HT-29 (cell line): ENCODE measurements at regions not wholly inside any gene's neighbourhood (a gene's known extent, or its start where the extent isn't known, plus 50 kb on each side); places are given as distances from the start of the nearest gene placed in this dataset.
"Not testable (repeated sequence)": the region's sequence is repeated elsewhere in the genome, so short reads cannot be mapped to it uniquely, and the experiment has no call there.

Source experiments
- DNase-seq: peaks from one replicate; pipeline ENCODE4 v3.0.0-alpha.2; 2015; ENCODE audit warnings: low spot score

DNA sequence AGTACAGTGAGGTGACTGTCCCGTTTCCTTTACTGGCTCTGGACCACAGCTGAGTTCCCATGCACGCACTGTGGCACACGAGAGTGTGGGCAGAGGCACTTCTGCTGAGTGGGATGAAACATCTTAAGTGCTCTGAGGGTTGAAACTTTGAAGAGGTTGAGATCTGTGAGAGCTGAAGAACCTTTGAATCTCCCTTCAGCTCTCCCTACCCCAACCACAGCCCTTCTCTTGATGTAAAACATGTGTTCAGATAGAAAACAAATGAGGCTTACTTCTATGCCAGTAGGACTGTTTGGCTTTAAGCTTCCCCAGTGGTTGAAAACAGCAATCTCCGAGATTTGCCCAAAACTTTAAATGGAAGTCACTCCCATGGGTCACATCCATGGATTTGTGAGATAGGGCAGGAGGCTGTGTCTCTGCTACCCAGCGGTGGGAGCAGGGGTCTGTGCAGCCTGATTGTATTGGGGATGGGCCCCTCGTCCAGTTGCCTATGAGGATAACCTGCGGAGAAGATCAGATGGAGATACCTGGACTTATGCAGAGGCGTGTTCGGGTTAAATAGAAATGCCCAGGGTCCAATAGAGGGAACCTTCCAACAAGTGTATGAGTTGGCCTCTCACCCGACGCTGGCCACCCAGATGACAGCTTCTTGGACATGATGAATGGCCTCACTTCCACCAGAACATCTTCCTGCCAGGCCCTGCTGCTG lies 178.0 kb upstream of the PLGLB2 start:
- not testable (repeated sequence) for DNase-seq

DNA sequence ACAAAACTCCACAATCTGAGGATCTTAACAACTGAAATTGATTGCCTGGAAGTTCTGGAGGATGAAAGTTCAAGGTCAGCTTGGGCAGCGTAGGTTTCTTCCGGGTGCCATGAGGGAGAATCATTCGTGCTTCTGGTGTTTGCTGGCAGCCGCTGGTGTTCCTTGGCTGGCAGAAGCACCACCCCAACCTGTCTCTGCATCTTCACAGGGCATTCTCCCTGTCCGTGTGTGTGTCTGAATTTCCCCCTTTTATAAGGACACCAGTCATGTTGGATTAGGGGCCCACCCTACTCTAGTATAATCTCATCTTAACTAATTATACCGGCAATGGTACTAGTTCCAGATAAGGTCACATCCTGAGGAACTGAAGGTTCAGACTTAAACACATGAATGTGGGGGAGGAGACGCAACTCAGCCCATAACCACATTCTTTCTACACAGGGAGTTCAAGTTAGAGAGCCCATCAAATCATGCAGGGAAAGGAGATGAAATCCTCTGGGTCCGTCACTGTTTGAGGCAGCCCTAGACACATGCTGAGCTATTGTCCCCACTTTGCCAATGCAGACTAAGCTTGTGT lies 175.9 kb upstream of the PLGLB2 start:
- not testable (repeated sequence) for DNase-seq

DNA sequence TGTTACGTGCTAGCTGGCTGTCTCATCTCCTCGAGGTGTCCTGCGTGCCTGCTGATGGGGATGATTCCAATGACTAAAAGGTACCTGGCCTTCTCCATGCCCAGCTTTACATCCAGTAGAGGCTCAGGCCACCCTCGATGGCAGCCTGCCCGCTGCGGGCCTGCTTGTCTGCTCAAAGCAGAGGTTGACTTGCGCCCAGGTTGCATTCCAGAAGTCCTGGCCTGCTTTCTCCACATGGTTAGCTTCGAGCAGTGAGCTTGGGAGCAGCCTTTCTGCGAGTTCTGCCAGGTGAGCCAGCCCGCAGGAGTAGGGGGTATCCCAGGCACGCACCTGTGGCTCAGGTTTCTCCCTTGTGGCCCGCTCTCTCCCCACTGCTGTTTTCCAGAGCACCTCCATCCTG lies 175.0 kb upstream of the PLGLB2 start:
- DNase-seq, result not testable (repeated sequence)

- not testable (repeated sequence) for DNase-seq
Measured at GRCh38 chr2:87573386-87574192, 174.3 kb upstream of the PLGLB2 start.

DNA sequence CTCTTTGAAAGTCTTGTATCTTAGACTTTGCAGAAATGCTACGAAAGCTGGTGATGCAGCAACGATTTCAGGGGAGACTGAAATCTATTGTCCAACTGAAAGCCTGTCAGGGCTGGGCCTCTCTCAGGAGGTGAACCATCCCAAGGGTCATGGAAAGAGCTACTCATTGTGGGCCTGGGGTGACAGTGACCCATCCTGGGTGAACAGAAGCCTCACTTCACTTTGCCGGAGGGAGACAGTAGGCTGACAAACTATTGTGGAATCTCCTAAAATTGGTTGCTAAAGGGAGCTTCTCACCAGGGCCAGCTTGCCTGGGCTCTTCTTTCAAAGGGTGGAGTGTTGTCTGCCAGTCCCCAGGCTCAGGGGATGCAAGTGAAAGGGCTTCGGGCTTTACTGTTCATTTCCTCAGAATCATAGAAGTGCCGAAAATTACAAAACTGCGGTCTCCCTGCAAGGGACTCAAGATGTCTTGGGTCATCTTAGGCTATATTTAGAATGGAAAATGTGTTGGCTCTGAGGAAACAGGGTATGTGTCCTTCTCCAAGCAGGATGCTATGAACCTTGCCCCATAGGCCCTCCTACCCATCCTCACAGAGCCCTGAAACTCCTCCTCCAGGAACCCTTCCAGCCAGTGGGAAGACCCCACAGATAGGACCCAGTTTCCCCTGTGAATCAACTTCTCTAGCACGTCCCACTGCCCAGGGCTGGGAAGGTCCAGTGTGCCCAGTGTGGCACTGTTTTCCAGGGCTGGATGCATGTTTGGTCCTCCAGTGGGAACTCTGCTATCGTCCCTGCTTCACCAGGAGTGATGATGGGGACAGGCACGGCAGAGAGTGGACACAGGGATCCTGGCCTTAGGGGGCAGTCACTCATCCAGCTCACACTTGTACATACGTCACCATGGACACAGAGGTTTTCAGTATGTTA lies 173.4 kb upstream of the PLGLB2 start:
- not testable (repeated sequence) for DNase-seq

DNA sequence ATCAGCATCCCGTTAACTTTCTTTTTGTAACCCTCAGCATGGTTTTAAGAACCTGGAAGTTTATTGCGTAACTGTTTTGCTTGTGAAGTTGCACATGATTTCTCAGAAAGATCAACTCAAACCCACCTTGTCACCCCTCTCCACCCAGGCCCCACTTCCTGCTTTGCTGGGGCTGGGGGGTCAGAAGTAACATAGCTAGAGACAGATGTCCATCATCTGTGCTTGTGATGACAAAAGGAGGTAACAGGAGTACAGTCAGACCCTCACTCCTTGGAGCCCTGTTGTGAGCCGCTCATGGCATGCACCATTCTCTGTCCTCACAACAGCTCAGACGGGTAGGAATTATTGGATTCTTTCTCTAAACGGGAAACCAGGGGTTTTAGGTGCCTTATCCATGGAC lies 172.7 kb upstream of the PLGLB2 start:
- not testable (repeated sequence) for DNase-seq

GRCh38 chr2:87577358-87577757 lies 170.5 kb upstream of the PLGLB2 start:
- not testable (repeated sequence) for DNase-seq

DNA sequence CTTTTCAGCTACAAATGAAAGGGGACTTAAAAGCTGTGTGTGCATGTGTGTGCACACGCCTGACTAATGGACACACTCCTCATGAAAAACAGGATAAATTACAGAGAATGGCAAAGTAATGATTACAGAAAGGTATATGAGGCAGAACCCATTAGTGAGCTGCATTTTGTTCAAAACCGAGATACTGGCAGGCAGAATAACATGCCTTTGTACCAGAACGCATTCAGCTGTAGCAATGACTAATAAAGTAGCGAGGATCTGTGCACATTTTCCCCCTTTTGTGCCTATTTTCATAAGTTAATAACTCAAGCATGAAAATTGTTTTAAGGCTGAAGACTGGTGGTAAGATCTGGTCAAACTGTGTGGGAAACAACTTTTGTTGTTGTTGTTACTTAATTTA lies 165.7 kb upstream of the PLGLB2 start:
- DNase-seq, result not testable (repeated sequence)

DNA sequence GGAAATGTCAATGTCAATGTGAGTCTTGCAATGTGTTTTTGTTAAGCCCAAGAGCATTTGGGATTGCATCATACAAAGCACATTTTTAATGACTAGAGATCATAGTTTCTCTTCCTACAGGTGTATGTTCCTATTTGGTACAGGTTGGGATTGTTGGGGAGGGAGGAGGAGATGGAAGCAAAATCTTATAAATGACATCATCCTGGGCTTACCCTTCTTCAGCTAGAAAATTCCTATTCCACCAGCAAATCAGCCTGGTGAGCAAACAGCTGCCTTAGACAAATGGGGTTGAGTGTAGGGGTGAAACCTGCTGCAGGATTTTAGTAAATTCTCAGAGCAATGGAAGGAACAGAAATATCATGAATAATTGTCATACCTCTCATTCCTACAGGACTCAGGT lies 165.3 kb upstream of the PLGLB2 start:
- not testable (repeated sequence) for DNase-seq

DNA sequence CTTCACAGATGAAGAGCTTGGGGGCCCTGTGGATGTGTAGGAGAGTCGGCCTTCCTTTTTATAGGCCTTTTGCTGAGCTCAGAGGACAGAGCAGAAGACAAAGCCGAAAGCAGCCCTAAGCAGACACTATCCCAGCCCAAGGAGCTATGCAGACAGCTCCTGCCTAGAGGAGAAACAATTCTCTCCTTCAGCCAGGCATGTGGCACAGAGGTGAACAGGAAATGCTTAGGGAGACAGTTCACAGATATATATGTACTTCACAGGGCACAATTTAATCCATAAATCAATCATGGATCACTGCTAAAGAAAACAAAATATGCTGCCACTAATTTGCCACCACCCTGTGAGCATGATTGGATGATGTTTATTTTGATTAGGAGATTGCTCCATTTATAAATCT lies 164.5 kb upstream of the PLGLB2 start:
- not testable (repeated sequence) for DNase-seq

DNA sequence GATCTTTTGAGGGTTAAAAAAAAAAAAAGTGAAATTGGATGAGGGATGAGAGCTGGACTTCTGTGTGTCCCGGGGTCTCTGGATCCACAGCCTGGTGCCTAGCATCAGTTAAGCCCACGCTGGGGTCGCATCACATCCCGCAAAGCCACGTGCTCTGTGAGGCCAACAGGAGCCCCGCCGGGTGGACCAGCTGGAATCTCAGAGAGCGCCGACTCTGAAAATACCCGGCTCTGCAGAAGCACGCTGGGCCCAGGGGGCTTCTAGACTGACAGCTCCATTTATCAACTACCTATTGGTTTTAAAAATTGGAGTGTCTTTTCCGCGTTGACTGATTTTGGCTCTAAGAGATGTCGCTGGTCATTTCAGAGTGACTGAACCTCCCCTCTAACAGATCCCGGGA lies 164.1 kb upstream of the PLGLB2 start:
- DNase-seq, result not testable (repeated sequence)

- not testable (repeated sequence) for DNase-seq
Measured at GRCh38 chr2:87584268-87584906, 163.5 kb upstream of the PLGLB2 start.

- DNase-seq, result not testable (repeated sequence)
Measured at GRCh38 chr2:87587934-87588333, 160.0 kb upstream of the PLGLB2 start.

DNA sequence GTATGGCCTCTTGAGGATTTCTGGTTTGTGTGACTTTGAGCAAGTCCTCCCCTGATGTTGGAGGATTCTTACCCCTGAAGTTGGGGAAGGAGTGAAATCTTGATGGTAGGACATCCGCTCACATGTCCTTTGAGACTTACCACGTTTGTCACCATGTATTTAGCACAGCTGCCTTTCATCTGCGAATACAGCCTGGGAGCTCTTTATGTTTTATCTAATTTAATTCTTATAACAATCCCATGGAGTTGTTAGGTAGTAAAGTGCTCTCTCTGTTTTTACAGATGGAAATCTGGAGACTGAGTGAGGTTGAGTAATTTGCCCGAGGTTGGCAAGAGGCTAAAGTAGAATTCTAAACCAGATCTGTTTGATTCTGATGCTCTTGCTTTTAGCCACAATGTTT lies 154.9 kb upstream of the PLGLB2 start:
- not testable (repeated sequence) for DNase-seq

GRCh38 chr2:87593784-87594610 lies 153.9 kb upstream of the PLGLB2 start:
- peak; percentile 3 for DNase-seq

DNA sequence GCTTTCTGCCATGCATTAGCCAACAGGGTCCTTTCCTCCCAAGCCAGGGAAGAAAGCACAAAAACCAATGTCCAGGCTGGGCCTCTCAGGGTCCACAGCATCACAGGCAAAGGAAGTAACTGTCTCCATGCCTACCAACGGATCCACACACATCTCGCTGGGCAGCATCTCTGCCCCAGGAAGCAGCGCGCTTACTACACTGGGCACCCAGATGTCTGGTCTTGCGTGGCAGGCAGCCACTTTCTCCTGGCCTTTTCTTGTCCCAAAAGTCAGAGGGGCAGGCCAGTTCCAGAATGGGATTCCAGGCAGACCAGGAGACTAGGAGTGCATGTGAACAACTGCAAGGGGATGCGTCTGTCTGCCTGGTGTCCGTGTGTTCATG lies 153.3 kb upstream of the PLGLB2 start:
- not testable (repeated sequence) for DNase-seq

DNA sequence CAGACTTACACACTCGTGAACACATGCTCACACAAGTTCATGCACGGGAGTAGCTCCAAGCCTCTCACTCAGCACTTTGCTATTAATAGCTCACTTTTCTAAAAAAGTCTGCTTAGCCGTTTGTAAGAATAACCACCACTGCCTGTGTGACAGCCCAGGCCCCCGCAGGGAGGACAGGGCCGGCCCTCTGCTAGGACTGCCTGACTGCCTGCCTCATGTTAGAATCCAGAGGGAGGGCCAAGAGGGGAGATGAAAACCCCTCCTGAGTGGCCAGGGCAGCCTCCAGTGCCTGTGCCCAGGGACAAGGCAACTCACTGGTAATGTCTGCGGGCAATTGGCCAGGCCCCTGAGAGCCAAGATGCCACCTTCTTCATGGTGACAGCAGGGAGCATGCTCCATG lies 152.9 kb upstream of the PLGLB2 start:
- DNase-seq, result not testable (repeated sequence)

GRCh38 chr2:87600961-87601360 lies 146.9 kb upstream of the PLGLB2 start:
- not testable (repeated sequence) for DNase-seq

DNA sequence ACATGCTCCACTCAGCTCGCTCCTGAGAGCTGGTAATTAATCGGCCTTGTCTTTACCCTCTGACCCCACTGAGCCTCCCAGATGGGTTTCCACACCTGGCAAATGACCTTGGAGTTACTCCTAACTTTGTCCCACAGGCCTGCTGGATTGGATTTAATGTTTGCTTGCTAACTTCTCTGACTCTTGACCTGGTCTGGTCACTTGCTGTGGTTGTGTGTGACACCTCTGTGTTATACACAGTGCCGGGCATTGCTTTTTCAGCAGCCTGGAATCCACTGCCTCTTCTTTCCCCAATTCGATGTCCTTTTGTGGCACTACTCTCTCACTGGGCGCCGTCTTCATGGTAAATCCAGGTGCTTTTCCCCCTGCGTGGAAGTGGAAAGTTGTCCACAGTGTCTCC lies 145.8 kb upstream of the PLGLB2 start:
- not testable (repeated sequence) for DNase-seq

GRCh38 chr2:87602728-87603127 lies 145.2 kb upstream of the PLGLB2 start:
- DNase-seq, result not testable (repeated sequence)
